Smooth muscle cell (in vitro differentiated cells): ENCODE measurements at regions not wholly inside any gene's neighbourhood (a gene's known extent, or its start where the extent isn't known, plus 50 kb on each side); places are given as distances from the start of the nearest gene placed in this dataset.

Experiments
- DNase-seq: peaks from one replicate; lab custom pipeline; 2025; ENCODE audit not compliant: unreplicated experiment; lab: John Stamatoyannopoulos, UW
- H2AFZ ChIP-seq: fragments of 200-600 bp; sonication (generic); 2 replicates; pipeline ENCODE4 v1.6.0; 2016; ENCODE audit warnings: antibody characterized with exemption, low read depth, mild to moderate bottlenecking
- H3F3A ChIP-seq: fragments of 200-600 bp; sonication (generic); 2 replicates; pipeline ENCODE4 v1.6.0; 2017; ENCODE audit warnings: antibody characterized with exemption, low read depth
- H3K27ac ChIP-seq: fragments of 200-600 bp; sonication (generic); 2 replicates; pipeline ENCODE4 v1.5.1; 2016; ENCODE audit warnings: low read depth, mild to moderate bottlenecking
- H3K27me3 ChIP-seq: fragments of 200-600 bp; sonication (generic); 2 replicates; pipeline ENCODE4 v1.6.1; 2016; ENCODE audit warnings: low read depth, mild to moderate bottlenecking
- H3K36me3 ChIP-seq: fragments of 200-600 bp; sonication (generic); 2 replicates; pipeline ENCODE4 v1.5.1; 2016; ENCODE audit warnings: low read depth
- H3K4me1 ChIP-seq: fragments of 200-600 bp; sonication (generic); 2 replicates; pipeline ENCODE4 v1.5.1; 2016; ENCODE audit warnings: low read depth
- H3K4me2 ChIP-seq: fragments of 200-600 bp; sonication (generic); 2 replicates; pipeline ENCODE4 v1.6.0; 2016; ENCODE audit warnings: mild to moderate bottlenecking
- H3K4me3 ChIP-seq: fragments of 200-600 bp; sonication (generic); 2 replicates; pipeline ENCODE4 v1.5.1; 2016; ENCODE audit warnings: mild to moderate bottlenecking
- H3K79me2 ChIP-seq: fragments of 200-600 bp; sonication (generic); 2 replicates; pipeline ENCODE4 v1.6.0; 2016; ENCODE audit warnings: low read depth, mild to moderate bottlenecking
- H3K9ac ChIP-seq: fragments of 200-600 bp; sonication (generic); 2 replicates; pipeline ENCODE4 v1.6.0; 2016; ENCODE audit warnings: low read depth
- H3K9me3 ChIP-seq: fragments of 200-600 bp; sonication (generic); replicated peaks from 2 replicates; pipeline ENCODE4 v1.5.1; 2016; ENCODE audit warnings: low read depth
- H4K20me1 ChIP-seq: fragments of 200-600 bp; sonication (generic); 2 replicates; pipeline ENCODE4 v1.6.0; 2016; ENCODE audit warnings: low read depth
- WGBS: methylation state at CpG from one replicate; pipeline ENCODE4 v1.1.7; 2016; ENCODE audit warnings: low lambda C conversion rate; 5-methylcytosine and 5-hydroxymethylcytosine counted together
- TF ChIP-seq, protein P1 (sequence below): fragments of 200-600 bp; sonication (generic); IDR thresholded peaks from 2 replicates; pipeline ENCODE4 v1.5.1; 2017; ENCODE audit warnings: borderline replicate concordance, mild to moderate bottlenecking, antibody characterized with exemption; ENCODE audit not compliant: insufficient read depth, poor library complexity, severe bottlenecking

DNA sequence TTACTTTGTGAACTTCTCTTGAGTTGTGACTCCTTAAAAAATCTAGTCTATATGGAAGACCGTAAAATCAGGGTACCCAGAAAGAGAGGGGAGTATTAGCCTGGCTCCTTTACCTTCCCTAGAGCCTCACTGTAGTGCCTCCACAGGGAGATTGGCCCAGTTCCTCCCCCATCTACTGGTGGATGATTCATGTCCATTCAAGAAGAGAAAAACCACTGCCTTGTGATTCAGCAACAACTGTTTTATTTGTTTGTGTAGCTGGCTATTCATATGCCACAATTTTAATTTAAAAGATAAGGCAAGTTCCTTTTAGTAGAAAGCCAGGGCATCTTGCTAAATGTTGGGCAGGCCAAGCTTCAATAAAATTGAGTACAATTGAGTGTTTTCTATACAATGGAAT is 221.8 kb upstream of the KCNIP4 start:
- H3K27me3 ChIP-seq, result no peaks in the 10 kb centered on the region
- H2AFZ ChIP-seq, result no peak overlapping the region
- H3K4me1 ChIP-seq, result no peaks in the 10 kb centered on the region
- H3K9ac ChIP-seq, result no peak overlapping the region
- no peak overlapping the region for H3K4me3 ChIP-seq
- no peak for DNase-seq
- 88% methylated on average over 1 of the region's 1 CpG for WGBS
- no peaks in the 10 kb centered on the region for H3K9me3 ChIP-seq
- TF ChIP-seq, protein P1, sequence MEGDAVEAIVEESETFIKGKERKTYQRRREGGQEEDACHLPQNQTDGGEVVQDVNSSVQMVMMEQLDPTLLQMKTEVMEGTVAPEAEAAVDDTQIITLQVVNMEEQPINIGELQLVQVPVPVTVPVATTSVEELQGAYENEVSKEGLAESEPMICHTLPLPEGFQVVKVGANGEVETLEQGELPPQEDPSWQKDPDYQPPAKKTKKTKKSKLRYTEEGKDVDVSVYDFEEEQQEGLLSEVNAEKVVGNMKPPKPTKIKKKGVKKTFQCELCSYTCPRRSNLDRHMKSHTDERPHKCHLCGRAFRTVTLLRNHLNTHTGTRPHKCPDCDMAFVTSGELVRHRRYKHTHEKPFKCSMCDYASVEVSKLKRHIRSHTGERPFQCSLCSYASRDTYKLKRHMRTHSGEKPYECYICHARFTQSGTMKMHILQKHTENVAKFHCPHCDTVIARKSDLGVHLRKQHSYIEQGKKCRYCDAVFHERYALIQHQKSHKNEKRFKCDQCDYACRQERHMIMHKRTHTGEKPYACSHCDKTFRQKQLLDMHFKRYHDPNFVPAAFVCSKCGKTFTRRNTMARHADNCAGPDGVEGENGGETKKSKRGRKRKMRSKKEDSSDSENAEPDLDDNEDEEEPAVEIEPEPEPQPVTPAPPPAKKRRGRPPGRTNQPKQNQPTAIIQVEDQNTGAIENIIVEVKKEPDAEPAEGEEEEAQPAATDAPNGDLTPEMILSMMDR, result no peak
- no peaks in the 10 kb centered on the region for H4K20me1 ChIP-seq
- H3K4me2 ChIP-seq, result no peak overlapping the region
- no peaks in the 10 kb centered on the region for H3K36me3 ChIP-seq
- H3K27ac ChIP-seq, result no peak overlapping the region
- H3F3A ChIP-seq, result no peaks in the 10 kb centered on the region
- no peaks in the 10 kb centered on the region for H3K79me2 ChIP-seq

DNA sequence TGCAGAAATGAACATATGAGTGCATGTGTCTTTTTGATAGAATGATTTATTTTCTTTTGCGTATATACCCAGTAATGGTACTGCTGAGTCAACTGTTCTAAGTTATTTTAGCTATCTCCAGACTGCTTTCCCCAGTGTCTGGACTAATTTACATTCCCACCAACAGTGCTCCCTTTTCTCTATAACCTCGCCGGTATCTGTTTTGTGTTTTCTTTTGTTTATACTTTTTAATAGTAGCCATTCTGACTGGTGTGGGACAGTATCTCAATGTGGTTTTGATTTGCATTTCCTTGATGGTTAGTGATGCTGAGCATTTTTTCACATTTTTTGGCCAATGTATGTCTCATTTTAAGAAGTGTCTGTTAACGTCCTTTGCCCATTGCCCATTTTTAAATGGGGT is 218.6 kb upstream of the KCNIP4 start:
- H3K36me3 ChIP-seq, result no peaks in the 10 kb centered on the region
- no peaks in the 10 kb centered on the region for H3K4me1 ChIP-seq
- no peaks in the 10 kb centered on the region for H3F3A ChIP-seq
- no peak overlapping the region for H3K9ac ChIP-seq
- no peak overlapping the region for H3K4me2 ChIP-seq
- 74% methylated on average over 4 of the region's 4 CpGs for WGBS
- TF ChIP-seq, protein P1, result no peak
- H3K79me2 ChIP-seq, result no peaks in the 10 kb centered on the region
- no peaks in the 10 kb centered on the region for H3K27me3 ChIP-seq
- DNase-seq, result no peak
- no peaks in the 10 kb centered on the region for H4K20me1 ChIP-seq
- no peak overlapping the region for H3K27ac ChIP-seq
- no peaks in the 10 kb centered on the region for H3K9me3 ChIP-seq
- H3K4me3 ChIP-seq, result no peak overlapping the region
- no peak overlapping the region for H2AFZ ChIP-seq

DNA sequence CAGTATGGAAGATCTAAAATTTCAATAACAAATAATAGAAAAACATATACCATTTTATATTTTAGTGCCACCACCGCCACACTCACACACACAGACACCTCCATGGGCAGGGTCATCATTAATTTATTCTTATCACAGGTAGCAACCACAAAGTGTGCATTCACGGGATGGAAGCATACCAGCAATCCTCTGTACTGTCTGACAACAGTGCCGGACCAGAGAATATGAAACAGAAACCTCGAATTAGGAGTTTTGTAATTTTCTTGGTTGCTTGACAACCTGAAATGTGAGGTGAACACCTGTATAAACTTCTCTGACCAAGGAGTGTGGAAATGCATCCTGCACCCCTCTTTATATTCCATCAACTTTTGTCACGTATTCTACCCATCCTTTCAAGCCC is 213.9 kb upstream of the KCNIP4 start:
- Histone ChIP-seq H3K4me1 (no peaks in the 10 kb centered on the region), H3K27ac (no peak overlapping the region), H3K4me2 (no peak overlapping the region), H2AFZ (no peak overlapping the region), H3F3A (no peaks in the 10 kb centered on the region), H3K36me3 (no peaks in the 10 kb centered on the region), H3K4me3 (no peak overlapping the region), H4K20me1 (no peaks in the 10 kb centered on the region), H3K79me2 (no peaks in the 10 kb centered on the region), H3K9ac (no peak overlapping the region), H3K27me3 (no peaks in the 10 kb centered on the region), H3K9me3 (peaks cover 3% of the 10 kb centered on the region)
- 73% methylated on average over 5 of the region's 5 CpGs for WGBS
- DNase-seq, result no peak
- TF ChIP-seq, protein P1, result no peak

DNA sequence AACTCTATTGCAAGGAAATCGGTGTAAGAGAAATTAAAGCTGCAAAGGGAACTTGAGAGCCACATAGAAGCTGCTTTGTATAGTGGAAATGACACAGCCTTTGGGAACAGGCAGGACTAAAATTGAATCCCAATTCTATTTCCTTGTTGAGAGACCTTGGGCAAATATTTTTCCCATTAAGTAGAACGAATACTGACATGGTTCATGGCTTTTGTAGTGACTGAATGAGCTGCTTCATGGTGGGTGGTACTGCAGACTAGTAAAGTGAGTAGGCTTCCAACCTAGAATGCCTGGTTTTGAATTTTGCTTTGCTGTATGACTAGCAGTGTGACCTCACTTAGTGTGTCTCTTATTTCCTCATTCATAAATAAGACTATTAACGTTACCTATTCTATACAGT is 182.2 kb upstream of the KCNIP4 start:
- Histone ChIP-seq H4K20me1 (no peaks in the 10 kb centered on the region), H3K9me3 (no peaks in the 10 kb centered on the region), H2AFZ (no peak overlapping the region), H3F3A (no peaks in the 10 kb centered on the region), H3K27me3 (no peaks in the 10 kb centered on the region), H3K79me2 (no peaks in the 10 kb centered on the region), H3K9ac (no peak overlapping the region), H3K27ac (no peak overlapping the region), H3K4me3 (no peak overlapping the region), H3K36me3 (no peaks in the 10 kb centered on the region), H3K4me2 (no peak overlapping the region), H3K4me1 (no peaks in the 10 kb centered on the region)
- no peak for DNase-seq
- 84% methylated on average over 3 of the region's 3 CpGs for WGBS
- TF ChIP-seq, protein P1, result no peak
